ENCODE measurements at regions not wholly inside any gene's neighbourhood (a gene's known extent, or its start where the extent isn't known, plus 50 kb on each side); places are given as distances from the start of the nearest gene placed in this dataset.

GRCh38 chr4:163048447-163048846 is 118.2 kb downstream of the NAF1 start (continued):
- TF ChIP-seq, protein P1, sequence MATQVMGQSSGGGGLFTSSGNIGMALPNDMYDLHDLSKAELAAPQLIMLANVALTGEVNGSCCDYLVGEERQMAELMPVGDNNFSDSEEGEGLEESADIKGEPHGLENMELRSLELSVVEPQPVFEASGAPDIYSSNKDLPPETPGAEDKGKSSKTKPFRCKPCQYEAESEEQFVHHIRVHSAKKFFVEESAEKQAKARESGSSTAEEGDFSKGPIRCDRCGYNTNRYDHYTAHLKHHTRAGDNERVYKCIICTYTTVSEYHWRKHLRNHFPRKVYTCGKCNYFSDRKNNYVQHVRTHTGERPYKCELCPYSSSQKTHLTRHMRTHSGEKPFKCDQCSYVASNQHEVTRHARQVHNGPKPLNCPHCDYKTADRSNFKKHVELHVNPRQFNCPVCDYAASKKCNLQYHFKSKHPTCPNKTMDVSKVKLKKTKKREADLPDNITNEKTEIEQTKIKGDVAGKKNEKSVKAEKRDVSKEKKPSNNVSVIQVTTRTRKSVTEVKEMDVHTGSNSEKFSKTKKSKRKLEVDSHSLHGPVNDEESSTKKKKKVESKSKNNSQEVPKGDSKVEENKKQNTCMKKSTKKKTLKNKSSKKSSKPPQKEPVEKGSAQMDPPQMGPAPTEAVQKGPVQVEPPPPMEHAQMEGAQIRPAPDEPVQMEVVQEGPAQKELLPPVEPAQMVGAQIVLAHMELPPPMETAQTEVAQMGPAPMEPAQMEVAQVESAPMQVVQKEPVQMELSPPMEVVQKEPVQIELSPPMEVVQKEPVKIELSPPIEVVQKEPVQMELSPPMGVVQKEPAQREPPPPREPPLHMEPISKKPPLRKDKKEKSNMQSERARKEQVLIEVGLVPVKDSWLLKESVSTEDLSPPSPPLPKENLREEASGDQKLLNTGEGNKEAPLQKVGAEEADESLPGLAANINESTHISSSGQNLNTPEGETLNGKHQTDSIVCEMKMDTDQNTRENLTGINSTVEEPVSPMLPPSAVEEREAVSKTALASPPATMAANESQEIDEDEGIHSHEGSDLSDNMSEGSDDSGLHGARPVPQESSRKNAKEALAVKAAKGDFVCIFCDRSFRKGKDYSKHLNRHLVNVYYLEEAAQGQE (IDR thresholded peaks at IDR 0.05; ENCODE audit: unreplicated experiment), result no peak
- TF ChIP-seq ZNF331 (CRISPR knock-in tag; IDR thresholded peaks at IDR 0.05; ENCODE audit: low read depth) (no peak), EZH2 (IDR thresholded peaks at IDR 0.05; ENCODE audit: low read depth, unreplicated experiment) (no peak)

DNA sequence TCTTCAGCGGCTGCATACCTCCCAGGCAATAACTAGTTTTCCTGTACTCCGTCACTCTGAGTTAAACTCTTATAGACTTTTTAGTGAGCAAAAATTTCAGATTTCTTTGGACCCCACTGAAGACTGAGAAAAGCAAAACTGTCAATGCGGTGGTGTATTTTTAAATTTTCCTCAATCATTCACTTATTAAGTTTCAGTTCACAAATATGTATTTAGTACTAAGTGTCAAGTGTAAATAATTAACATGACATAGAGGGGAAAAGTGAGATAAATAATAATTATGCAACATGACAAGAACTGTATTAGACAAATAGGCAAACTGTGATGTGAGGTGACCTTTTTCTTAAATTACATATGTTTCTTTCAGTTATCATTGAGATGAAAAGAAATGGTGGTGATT is 124.4 kb downstream of the NAF1 start:
- Histone ChIP-seq H3K4me1 (ENCODE audit: insufficient read depth) (no peaks in the 10 kb centered on the region), H3K4me3 (no peak overlapping the region), H3K27ac (ENCODE audit: low read depth) (no peak overlapping the region), H3F3A (replicated peaks; ENCODE audit: low read depth) (no peaks in the 10 kb centered on the region), H3K79me2 (replicated peaks; ENCODE audit: insufficient read depth) (no peaks in the 10 kb centered on the region), H3K4me2 (no peak overlapping the region), H3K27me3 (ENCODE audit: insufficient read depth) (no peaks in the 10 kb centered on the region), H3K36me3 (ENCODE audit: insufficient read depth) (no peaks in the 10 kb centered on the region), H2AFZ (no peak overlapping the region), H3K9me2 (ENCODE audit: insufficient read depth) (no peaks in the 10 kb centered on the region), H4K20me1 (replicated peaks; ENCODE audit: insufficient read depth) (no peaks in the 10 kb centered on the region)
- Mint-ChIP-seq H3K4me1 (peaks cover 3% of the 10 kb centered on the region; the same call in 2 of the 3 replicates), H3K36me3 (ENCODE audit: low read depth) (no peaks in the 10 kb centered on the region; the same call in 2 of the 3 replicates), H3K27ac (no peak overlapping the region), H3K9me3 (peaks cover 5% of the 10 kb centered on the region; the same call in 2 of the 3 replicates), H3K4me3 (no peak overlapping the region), H3K27me3 (ENCODE audit: insufficient read depth, low read depth, poor library complexity) (no peaks in the 10 kb centered on the region)
- DNase-seq (ENCODE audit: low spot score) (no peak), ATAC-seq (no peak)
- TF ChIP-seq CREB1 (CRISPR knock-in tag; IDR thresholded peaks at IDR 0.05; ENCODE audit: low read depth) (no peak), EZH2phosphoT487 (IDR thresholded peaks at IDR 0.05; ENCODE audit: unreplicated experiment) (no peak)
- TF ChIP-seq, protein P1 (IDR thresholded peaks at IDR 0.05; ENCODE audit: unreplicated experiment), result no peak

DNA sequence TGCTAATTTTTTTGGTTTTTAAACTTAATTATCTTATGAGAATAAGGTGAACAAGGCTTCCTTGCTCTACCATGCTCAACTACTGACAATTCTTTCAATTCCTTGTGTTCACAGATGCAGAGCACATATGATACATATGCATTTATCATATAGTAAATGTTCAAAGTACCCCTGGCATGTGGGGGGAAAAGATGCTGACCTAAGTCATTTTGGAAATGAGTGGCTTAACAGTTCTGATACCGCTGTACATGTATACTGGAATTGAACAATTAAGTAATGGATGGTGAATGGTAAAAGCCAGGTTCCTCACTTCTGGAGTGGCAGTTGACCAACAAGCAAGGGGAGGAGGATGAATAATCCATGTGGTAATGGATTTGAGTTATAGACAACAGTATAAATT is 149.6 kb downstream of the NAF1 start:
- no peaks in the 10 kb centered on the region for H3K27me3 ChIP-seq (ENCODE audit: insufficient read depth)
- no peak for TF ChIP-seq NANOG (IDR thresholded peaks at IDR 0.05; ENCODE audit: borderline replicate concordance)
- no peak for TF ChIP-seq EZH2 (IDR thresholded peaks at IDR 0.05; ENCODE audit: low read depth, unreplicated experiment)
- TF ChIP-seq EZH2phosphoT487 (IDR thresholded peaks at IDR 0.05; ENCODE audit: unreplicated experiment), result no peak
- TF ChIP-seq JUNB (IDR thresholded peaks at IDR 0.05; ENCODE audit: unreplicated experiment), result no peak
- TF ChIP-seq STAT1 (IDR thresholded peaks at IDR 0.05; ENCODE audit: unreplicated experiment), result no peak
- TF ChIP-seq, protein P2, sequence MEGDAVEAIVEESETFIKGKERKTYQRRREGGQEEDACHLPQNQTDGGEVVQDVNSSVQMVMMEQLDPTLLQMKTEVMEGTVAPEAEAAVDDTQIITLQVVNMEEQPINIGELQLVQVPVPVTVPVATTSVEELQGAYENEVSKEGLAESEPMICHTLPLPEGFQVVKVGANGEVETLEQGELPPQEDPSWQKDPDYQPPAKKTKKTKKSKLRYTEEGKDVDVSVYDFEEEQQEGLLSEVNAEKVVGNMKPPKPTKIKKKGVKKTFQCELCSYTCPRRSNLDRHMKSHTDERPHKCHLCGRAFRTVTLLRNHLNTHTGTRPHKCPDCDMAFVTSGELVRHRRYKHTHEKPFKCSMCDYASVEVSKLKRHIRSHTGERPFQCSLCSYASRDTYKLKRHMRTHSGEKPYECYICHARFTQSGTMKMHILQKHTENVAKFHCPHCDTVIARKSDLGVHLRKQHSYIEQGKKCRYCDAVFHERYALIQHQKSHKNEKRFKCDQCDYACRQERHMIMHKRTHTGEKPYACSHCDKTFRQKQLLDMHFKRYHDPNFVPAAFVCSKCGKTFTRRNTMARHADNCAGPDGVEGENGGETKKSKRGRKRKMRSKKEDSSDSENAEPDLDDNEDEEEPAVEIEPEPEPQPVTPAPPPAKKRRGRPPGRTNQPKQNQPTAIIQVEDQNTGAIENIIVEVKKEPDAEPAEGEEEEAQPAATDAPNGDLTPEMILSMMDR (conservative IDR thresholded peaks at IDR 0.05; ENCODE audit: low read depth in 2 of 2), result no peak
- TF ChIP-seq POLR2AphosphoS5 (IDR thresholded peaks at IDR 0.05; ENCODE audit: low read depth), result no peak
- TF ChIP-seq ZNF331 (CRISPR knock-in tag; IDR thresholded peaks at IDR 0.05; ENCODE audit: low read depth), result no peak
- DNase-seq (ENCODE audit: low spot score), result no peak
- no peaks in the 10 kb centered on the region for H3K79me2 ChIP-seq (replicated peaks; ENCODE audit: insufficient read depth)
- no peaks in the 10 kb centered on the region for H3K27me3 Mint-ChIP-seq (ENCODE audit: insufficient read depth, low read depth, poor library complexity)
- no peak overlapping the region for H3K27ac Mint-ChIP-seq
- no peak overlapping the region for H3K4me3 Mint-ChIP-seq
- no peak overlapping the region for H3K4me2 ChIP-seq
- H3K4me1 ChIP-seq (ENCODE audit: insufficient read depth), result no peaks in the 10 kb centered on the region
- no peak overlapping the region for H3K4me3 ChIP-seq
- no peaks in the 10 kb centered on the region for H3F3A ChIP-seq (replicated peaks; ENCODE audit: low read depth)
- H3K36me3 Mint-ChIP-seq (ENCODE audit: low read depth), result no peaks in the 10 kb centered on the region
- no peaks in the 10 kb centered on the region for H3K36me3 ChIP-seq (ENCODE audit: insufficient read depth)
- H3K9me3 Mint-ChIP-seq, result no peaks in the 10 kb centered on the region
- H3K4me1 Mint-ChIP-seq, result no peaks in the 10 kb centered on the region
- no peak overlapping the region for H3K27ac ChIP-seq (ENCODE audit: low read depth)
- no peak overlapping the region for H2AFZ ChIP-seq
- no peak for ATAC-seq
- H4K20me1 ChIP-seq (replicated peaks; ENCODE audit: insufficient read depth), result no peaks in the 10 kb centered on the region
- no peaks in the 10 kb centered on the region for H3K9me2 ChIP-seq (ENCODE audit: insufficient read depth)
